Hematopoietic multipotent progenitor cell treated with erythropoietin and hydrocortisone succinate and interleukin-3 and kit ligand, for 17 days (in vitro differentiated cells): ENCODE measurements at regions not wholly inside any gene's neighbourhood (a gene's known extent, or its start where the extent isn't known, plus 50 kb on each side); places are given as distances from the start of the nearest gene placed in this dataset.
"Not testable (repeated sequence)": the region's sequence is repeated elsewhere in the genome, so short reads cannot be mapped to it uniquely, and the experiment has no call there.

Source experiments
- DNase-seq: peaks from one replicate; pipeline ENCODE4 v3.0.0-alpha.2; 2015; ENCODE audit warnings: low spot score

GRCh38 chr7:32681174-32681518 lies 185.9 kb downstream of the AVL9 start:
- no peak for DNase-seq

DNA sequence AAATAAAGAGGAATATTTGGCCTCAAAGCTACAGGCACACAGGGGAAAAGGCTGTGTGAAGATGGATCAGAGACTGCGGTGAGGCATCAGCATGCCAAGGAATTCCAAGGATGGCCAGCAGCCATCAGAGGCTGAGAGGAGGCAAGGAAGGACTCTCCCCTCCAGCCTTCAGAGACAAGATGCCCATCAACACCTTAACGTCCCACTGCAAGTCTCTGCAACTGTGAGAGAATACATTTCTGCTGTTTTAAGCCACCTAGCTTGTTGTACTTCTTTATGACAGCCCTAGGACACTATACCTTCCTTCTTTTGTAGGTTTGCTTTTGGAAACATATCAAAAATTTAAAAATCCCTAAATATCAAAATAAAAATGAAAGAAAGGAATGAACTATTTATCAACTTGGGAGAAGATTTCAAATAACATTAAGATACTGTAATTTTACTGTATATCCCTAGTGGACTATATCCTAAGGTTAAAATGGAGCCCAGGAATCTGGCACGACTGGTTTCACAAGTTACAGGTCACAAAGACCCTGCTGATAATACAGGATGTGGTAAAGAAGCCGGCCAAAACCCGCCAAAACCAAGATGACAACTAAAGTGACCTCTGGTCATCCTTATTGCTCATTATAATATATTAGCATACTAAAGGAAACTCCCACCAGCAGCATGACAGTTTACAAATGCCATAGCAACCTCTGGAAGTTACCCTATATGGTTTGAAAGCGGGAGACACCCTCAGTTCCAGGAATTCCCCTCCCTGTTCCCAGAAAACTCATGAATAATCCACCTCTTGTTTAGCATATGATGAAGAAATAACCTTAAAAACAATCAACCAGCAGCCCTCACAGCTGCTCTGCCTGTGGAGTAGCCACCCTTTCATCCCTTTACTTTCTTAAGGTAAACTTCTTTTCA lies 185.2 kb downstream of the AVL9 start:
- no peak for DNase-seq

- no peak for DNase-seq
Observed at GRCh38 chr7:32679192-32679591, 183.9 kb downstream of the AVL9 start.

GRCh38 chr7:32677593-32677992 lies 182.3 kb downstream of the AVL9 start:
- no peak for DNase-seq

GRCh38 chr7:32676249-32676941 lies 181.1 kb downstream of the AVL9 start:
- no peak for DNase-seq

GRCh38 chr7:32673275-32673983 lies 178.1 kb downstream of the AVL9 start:
- DNase-seq = no peak

DNA sequence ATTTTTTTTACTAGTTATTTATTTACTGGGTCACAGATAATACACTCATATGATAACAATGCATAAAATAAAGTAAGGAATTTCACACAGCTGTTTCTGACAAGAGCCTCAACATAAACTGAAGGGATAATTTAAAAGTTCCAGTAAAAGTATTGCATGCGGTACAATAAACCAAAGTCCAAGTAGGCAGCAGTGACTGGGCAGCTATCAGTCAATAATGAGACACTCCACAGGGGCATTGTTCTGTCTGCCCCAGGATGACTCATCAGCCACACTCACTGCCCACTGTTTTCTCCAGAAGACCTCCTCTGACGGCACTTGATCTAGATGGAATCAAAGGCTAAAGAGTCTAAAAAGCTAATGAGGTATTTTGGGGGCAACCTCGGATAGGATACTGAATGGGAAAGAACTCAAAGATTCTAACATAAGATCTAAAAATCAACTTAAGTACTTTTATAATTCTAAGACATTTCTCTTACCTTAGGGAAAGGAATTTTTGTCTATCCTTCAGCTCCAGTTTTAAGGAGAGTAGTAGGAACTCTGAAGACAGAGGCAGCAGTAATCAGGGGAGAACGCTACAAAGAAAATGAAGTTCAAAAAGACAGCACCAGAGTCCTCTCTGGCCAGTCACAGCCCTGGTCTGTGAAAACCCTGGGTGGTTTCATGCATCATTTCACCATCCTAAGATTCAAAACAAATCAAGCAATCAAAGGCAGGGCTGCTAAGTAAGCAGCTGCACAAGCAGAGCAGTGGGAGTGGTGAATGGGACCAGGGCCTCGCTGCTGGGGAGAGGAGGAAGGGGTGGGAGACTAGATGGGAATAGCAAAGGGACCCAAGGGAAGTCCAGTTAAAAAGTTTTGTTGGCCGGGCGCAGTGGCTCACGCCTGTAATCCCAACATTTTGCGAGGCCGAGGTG lies 175.1 kb downstream of the AVL9 start:
- no peak for DNase-seq

GRCh38 chr7:32669173-32669870 lies 174.0 kb downstream of the AVL9 start:
- DNase-seq = peak; percentile 48

GRCh38 chr7:32668387-32669097 lies 173.3 kb downstream of the AVL9 start:
- not testable (repeated sequence) for DNase-seq

GRCh38 chr7:32667586-32667985 lies 172.3 kb downstream of the AVL9 start:
- not testable (repeated sequence) for DNase-seq

- not testable (repeated sequence) for DNase-seq
Observed at GRCh38 chr7:32663805-32664211, 168.5 kb downstream of the AVL9 start.

DNA sequence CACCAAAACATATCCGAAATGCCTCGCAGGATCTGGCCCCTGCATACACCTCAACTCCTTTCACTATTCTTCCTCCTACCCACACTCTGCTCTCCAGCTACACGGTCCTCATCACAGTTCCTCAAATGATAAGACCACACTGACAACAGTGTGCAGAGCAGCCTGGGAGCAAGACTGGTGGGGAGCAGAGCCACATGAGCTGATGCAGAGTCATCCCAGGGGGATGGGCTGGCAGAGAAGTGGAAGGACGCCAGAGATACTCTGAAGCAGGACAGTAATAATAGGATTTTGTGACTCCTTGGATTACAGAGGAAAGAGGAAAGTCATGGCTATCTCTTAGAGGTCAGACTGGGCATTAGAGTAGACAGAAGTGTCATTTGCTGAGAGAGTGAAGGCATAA lies 167.2 kb downstream of the AVL9 start:
- DNase-seq = not testable (repeated sequence)

DNA sequence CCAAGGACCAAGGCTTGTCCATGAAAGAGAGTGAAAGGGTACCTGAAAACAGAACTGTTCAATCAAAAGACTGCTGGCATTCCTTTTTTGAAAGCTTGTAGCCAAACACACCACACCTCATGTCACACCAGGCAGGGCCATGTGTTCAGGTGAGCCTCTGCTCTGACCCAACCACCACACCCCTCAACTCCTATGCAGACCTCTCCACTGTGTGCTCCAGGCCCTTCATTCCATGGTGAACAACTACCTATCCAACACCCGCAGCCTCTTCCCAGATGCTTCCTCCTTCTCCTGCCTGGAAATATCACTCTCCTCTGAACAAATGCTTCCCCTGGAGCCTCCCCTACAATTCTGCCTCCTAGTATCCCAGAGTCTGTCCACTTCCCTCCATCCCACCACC lies 166.6 kb downstream of the AVL9 start:
- DNase-seq = no peak

GRCh38 chr7:32661501-32661900 lies 166.2 kb downstream of the AVL9 start:
- no peak for DNase-seq

- DNase-seq = no peak
Observed at GRCh38 chr7:32660936-32661335, 165.6 kb downstream of the AVL9 start.

DNA sequence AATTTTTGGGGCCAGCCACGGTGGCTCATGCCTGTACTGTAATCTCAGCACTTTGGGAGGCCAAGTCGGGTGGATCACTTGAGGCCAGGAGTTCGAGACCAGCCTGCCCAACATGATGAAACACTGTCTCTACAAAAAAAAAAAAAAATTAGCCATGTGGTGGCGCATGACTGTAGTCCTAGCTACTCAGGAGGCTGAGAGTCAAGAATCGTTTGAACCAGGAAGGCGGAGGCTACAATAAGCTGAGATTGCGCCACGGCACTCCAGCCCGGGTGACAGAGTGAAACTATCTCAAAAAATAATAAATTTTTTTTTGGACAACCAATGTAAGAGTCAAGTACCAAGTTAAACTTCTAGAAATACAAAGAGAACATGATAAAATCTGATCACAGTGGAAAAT lies 164.6 kb downstream of the AVL9 start:
- DNase-seq = no peak

DNA sequence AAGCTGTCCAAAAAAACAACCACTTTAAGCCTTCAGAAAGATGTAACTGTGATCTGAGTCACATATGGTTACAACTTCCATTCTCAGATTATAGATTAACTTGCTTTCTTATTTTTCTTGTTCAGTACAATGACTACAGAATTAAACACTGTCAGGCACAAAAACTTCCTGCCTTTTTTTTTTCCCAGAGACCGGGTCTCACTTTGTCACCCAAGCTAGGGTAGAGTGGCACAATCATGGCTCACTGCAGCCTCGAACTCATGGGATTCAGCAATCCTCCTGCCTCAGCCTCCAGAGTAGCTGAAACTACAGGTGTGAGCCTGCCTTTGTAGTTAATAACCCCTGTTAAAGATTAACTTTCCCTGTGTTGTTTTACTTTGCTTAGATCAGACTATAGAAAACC lies 163.2 kb downstream of the AVL9 start:
- DNase-seq = no peak

- DNase-seq = no peak
Observed at GRCh38 chr7:32658034-32658433, 162.7 kb downstream of the AVL9 start.

- not testable (repeated sequence) for DNase-seq
Observed at GRCh38 chr7:32654549-32654948, 159.3 kb downstream of the AVL9 start.

GRCh38 chr7:32650356-32650755 lies 155.1 kb downstream of the AVL9 start:
- DNase-seq = not testable (repeated sequence)
